Stimulated activated CD8-positive, alpha-beta memory T cell treated with anti-CD3 and anti-CD28 coated beads, Interleukin-12 subunit alpha, Interleukin-12 subunit beta, amount 100 ng/mL, for 24 hours (primary cell): ENCODE measurements at regions not wholly inside any gene's neighbourhood (a gene's known extent, or its start where the extent isn't known, plus 50 kb on each side); places are given as distances from the start of the nearest gene placed in this dataset.

Experiments
- DNase-seq: peaks from one replicate; pipeline ENCODE4 v3.0.0-alpha.2; 2020; ENCODE audit errors: extremely low read depth

DNA sequence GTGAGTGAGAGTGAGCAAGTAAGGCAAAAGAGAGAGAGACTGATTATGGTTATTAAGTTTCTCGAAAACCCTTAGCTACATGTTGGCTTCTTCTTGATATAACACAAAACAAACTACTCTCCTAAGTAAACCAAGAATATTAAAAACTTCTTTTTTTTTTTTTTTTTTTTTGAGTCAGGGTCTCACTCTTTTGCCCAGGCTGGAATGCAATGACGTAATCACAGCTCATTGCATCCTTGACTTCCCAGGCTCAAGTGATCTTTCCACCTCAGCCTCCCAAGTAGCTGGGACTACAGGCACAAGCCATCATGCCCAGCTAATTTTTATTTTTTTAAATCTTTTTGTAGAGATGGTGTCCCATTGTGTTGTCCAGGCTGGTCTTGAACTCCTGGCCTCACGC lies 102.2 kb upstream of the IL6 start:
- DNase-seq: no peak

DNA sequence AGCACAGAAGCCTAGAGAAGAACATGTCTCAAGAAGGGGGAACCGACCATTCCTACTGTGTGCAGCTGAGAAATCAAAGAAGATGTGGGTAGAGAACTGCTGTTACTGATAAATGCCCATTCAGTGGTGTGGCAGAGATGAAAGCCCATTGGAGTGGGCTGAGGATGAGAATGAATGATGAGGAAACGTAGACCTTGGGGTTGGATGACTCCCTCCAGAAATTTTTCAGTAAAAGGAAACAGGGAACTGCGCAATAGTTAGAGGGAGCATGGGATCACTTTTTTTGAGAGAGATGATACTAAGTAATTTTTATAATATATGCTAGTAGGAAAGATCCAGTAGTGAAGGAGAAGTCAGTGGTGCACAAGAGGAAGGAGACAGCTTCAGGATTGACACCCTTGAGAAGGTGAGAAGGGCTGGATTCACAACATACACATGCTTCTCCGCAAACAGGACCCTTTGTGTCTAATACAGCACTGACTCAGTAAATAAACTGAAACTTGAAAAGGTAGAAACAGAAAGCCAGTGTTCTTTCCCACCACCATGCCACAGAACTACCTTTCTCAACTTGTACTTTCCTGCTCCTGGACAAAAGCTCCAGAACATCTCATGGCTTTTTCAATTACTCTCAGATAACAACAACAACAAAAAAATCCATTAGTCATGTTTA lies 104.7 kb upstream of the IL6 start:
- no peak for DNase-seq

DNA sequence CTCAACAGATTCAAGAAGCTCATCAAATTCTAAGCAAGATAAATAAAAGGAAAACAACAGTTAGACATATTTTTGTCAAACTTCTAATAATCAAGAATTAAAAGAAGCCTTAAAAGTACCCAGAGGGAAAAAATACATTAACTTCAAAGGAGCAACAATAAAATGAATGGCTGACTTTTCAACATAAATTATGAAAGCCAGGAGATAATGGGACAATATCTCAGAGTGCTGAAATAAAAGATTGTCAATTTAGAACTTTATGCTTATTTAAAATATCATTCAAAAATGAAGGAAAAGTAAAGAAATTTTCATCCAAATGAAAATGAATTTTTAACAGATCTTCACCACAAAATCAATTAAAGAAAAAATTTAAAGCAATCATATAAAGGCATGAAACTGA lies 108.5 kb upstream of the IL6 start:
- no peak for DNase-seq

DNA sequence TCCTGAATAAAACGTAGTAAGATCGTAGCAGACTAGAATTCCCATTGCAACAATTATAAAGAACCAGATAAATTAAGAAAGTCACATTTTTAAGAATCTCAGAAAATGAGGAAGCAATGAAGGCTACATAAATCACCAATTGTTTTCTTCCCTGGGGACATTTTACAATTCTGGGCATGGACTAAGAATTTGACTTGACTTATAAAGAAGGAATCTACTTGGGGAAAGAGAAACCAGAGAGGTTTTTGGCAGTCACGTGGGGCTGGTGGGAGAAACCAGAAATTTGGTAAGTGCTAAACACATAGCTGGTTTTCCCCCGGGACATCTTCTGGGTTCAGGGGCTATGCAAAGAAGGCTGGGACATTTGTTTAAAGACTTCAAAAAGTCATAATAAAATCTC lies 109.8 kb upstream of the IL6 start:
- DNase-seq: no peak

DNA sequence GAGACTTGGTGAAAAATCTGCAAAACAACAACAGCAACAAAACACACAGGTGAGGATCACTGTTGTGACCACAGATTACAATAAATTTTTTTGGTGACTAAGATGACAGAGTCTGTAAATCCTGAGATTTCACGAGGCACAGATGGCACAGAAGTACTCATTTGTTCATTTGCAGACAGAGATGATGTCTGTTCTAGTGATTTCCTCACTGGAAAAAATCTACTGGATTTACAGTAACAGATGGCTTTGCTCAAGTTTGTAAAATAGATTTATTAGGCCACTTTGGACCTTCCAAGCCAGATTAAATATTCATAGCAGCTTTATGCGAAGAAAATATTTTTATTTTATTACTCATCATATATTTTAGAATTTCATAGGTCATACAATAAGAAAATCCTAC lies 113.5 kb upstream of the IL6 start:
- DNase-seq: no peak

DNA sequence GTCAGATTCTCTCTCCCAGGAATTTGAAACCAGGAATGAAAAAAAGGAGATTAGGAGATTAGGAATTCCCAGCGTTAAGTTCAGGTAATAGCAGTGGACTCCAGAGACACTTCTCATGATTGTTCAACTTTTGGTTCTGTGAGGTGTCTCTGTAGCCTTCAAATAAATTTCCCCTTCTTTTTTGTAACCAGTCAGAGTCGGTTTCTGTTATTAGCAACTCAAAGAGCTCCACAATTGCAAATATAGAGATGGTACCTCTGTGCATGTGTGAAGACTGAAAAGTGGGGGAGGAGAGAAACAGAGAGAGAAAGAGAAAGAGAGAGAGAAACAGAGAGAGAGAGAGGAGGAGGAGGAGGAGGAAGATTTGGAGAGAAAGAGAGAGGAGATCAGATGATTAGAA lies 112.8 kb upstream of the STEAP1B start:
- DNase-seq: no peak

DNA sequence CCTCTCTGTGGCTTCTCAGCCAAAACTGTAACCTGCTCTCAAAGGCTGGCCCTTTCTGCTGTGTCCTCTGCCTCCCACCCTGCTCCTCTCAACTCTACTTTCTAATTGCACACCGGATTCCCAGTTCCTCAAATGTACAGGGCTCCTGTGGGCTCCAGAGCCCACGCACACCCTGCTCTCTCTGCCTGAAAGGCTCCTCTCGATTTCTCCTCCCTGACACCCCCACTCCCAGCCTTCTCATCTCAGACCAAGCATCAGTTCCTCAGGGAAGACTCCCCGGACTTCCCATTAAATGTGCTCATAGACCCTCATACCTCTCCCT lies 111.7 kb upstream of the STEAP1B start:
- DNase-seq: no peak

DNA sequence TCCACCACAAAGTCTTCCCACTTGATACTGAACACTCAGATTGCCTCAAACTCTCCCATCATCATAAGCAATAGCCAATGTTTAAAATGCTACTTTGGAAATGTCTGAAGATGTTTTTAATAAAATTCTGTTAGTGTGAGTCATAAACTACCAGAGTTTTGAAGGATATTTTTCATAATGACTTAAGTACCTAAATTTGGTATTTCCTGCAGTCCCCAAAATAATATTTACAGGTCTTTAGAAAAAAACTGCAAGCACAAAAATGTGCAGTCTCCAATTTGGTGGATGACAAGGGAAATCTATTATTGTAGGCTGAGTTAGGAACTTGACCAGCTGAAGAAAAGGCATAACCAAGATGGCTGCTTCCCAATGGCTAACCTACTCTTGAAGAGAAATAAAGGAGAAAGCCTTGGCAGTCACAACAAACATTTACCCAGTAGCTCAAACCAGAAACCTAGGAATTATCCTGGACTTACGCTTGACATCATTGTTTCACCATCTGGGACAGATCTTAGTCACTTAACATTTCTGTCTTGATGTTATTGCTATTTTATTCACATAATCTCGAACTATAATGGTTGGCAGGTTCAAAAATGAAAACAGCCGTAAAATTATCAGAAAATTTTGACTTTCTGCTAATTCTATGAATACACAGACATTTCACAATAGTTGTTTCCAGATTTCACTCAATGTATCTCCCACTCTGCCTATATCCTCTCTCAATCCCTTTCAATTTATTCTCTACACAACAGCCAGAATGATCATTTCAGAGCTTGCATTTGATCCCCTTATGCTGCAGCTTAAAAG lies 111.2 kb upstream of the STEAP1B start:
- DNase-seq: no peak

DNA sequence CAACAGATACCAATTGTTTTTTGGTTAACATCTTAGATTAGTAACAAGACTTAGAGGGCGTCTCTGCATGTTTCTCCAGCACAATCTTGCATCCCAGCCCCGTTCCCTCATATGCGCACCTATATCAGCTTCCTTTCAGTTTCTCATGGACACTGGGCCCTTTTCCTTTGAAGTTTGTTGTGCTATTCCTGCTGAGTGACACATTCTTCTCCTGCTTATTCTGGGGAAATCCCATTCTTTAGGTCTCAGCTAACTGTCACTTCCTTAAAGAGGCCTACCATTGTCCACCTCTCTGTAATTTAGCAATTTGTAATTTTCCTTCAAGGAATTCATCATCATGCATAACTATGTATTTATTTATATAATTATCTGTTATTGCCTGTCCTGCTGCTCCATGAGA lies 110.3 kb upstream of the STEAP1B start:
- DNase-seq: no peak

DNA sequence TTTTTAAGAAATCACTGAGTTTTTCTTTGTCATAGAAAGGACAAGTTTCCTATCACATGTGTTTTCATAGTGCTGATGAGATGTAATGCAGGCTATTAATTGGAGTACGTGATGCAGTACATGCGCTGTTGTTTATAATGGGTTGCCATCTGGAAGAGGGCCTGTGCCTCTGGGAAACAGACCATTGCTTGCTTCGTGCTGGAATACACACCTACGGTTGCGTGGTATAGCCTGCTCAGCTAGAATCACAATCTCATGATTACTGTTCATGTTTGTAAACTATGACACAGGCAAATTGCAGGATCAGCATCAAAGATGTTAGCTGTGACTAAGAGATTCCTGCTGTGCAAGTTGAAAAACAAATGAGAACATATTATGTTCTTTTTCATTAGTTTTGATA lies 107.2 kb upstream of the STEAP1B start:
- no peak for DNase-seq

DNA sequence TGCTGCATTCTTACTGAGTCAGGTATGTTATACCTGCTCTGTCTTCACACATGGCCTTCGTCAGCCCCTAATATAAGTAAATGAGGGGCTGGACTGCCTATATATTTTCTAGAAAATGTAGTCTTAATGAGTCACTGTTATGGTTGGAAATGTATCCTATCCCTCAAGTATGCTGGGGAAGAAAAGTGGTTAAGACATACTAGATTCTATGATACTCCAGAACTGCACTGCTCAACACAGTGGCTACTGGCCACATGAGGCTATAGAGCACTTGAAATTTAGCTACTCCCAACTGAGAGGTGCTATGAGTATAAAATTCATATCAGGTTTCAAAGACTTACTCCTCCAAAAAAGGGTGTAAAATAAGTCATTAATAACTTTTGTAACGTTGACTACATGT lies 104.3 kb upstream of the STEAP1B start:
- DNase-seq: no peak

DNA sequence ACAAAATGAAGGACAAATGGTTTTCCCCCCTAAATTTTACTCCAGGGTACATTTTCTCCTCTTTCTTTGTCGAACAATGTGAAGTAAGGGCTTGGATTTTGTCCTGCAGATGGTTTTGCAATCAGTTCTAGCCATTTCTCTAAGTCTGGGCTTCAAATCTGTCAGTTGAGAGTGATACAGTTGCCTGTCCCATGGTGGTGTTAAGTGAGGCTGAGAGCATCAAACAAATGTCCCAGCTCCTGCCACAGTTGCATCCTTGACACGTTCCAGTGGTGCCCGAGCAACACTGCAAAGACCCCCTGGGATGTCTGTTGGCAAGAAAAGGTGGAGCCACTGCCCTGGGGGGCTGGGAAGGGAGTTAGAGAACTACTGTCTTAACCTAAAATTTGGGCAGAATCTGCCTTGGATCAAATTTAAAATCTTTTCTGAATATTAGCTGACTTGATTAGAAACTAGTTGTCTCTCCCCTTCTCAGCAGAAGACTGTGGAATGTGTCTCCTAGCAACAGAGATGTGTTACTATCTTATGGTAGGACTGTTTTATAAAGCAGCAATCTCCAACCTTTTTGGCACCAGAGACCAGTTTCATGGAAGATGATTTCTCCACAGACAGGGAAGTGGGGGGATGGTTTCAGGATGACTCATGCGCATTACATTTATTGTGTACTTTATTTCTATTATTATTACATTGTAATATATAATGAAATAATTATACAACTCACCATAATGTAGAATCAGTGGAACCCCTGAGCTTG lies 102.0 kb upstream of the STEAP1B start:
- no peak for DNase-seq

DNA sequence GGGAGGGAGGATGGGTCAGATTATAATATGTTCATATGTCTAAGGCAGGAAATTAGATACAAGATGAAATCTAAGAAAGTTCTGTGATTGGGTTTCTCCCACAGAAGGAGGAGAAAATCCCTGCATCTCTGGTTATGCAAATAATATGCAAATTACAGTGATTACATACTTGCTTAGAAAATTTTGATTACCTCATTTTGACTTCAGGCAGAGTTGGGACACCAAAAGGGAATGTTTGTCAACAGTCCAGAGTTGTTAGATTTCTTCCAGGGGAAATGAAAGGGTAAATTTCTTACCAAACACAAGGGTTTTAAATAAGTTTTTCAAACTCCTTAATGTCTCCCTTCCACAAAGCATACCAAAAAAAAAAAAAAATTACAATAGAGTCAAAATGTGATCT lies 101.4 kb upstream of the STEAP1B start:
- DNase-seq: no peak

DNA sequence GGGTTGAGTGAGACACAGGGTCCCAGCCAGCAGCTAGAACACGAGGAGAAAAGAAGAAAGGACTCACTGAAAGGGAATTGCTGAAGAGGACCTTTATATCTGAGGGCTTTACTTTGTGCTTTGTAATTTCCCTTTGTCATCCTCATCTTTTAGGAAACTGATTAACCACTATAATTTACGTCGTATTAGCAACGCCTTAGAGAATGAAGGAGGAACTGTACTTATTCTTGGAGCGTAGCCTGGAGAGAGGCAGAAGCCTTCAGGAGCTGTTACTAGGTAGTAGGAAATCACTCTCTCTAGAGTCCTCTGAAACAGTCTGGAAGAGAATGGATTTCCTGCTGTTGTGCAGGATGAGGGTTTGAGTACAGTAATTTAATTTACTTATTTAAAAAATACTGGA lies 101.0 kb upstream of the STEAP1B start:
- DNase-seq: no peak

DNA sequence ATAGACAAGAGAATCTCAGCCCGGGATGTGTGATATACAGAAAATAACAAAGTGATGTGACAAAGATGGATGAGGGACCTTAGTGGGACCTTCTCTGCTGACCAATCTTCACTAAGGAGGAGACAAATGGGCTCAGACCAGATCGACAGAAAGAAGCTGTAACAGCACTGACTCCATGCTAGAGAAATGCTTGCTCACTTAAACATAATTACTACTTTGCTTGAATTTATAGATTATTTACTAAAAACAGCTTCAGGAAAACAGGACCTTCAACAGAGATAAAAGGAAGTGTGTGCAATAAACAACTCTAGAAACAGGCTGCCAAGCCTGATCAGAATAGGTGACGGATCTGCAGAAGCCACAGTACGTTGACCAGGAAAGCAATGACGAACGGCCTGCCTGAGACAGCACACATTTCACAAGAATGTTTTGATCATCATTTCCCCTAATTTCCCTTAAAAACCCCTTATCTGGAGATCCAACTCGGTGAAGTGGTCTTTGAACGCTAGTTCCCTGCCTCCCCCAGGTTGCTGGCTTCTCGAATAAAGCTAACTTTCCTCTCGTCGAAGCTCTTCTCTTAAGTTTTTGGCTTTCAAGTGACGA lies 98.4 kb upstream of the STEAP1B start:
- DNase-seq: no peak

DNA sequence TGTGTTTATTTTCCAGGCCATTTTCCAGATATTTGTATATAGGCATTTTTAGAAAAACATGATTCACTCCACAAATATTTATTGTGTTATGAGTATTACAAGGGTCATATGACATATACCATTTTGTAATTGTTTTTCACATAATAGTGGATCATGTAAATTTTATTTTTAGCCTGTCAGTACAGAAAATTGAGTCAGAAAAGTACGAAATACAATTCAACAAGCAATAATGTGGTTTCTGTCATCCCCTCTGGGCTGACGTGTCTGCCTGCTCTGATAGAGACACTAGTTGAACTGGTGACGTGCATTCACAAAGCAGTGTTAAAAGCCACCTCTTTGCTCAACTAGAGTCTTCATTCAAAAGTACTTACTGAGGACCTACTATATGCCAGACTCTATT lies 97.9 kb upstream of the STEAP1B start:
- no peak for DNase-seq

DNA sequence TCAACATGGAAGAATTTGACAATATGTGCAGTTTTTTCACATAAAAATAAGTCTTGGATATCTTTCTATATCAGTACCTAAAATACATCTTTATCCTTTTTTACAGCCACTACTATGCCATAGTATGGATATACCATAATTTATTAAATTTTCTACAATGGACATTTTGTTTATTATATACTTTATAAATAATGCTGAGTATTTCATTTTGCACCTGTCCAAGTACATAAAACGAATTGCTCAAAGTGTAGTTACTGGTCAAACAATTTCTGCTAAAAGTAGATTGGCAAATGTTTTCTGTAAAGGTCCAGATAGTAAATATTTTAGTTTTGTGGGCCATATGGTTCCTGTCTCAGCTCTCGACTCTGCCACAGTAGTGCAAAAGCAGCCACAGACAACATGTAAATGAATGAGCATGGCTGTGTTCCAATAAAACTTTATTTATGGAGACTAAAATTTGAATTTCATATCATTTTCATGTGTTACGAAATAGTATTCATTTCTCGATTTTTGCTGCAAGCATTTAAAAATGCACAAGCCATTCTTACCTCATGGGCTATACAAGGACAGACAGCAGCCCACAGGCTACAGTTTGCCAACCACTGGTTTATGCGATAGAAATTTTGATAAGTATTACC lies 96.9 kb upstream of the STEAP1B start:
- no peak for DNase-seq

DNA sequence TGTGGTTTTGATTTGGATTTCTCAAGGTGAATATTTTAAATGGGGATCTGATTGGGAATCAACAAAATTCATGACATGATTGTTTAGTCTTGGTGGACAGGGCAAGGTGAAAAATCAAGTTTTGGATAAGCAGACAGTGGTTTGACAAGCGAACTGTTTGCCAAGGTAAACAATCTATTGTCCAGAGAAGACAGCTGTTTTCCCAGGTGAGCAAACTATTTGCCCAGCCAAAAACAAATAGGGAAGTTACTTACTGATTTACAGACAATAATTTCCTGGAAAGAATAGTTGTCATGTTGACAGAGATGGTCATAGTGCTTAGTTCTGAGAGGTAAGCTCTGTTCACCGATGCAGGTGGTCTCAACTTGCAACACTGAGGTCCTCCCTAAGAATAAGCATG lies 94.0 kb upstream of the STEAP1B start:
- DNase-seq: no peak

DNA sequence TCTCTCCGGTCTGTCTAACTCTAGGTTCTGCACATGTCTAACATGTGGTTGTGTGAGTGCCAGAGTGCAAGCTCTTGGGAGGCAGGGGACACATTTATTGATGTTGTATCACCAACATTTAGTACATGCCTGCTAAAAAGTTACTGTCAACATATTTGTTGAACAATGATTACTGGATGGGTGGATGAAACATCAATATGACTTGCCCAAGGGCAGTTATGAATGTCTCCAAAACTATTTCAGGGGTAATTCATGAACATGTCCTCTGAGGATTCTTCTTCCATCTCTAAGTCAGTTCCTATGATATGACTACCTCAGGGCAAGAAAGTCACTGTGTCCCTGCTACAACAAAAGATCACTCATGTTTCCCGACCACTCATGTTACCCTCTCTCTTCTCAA lies 91.3 kb upstream of the STEAP1B start:
- DNase-seq: no peak

DNA sequence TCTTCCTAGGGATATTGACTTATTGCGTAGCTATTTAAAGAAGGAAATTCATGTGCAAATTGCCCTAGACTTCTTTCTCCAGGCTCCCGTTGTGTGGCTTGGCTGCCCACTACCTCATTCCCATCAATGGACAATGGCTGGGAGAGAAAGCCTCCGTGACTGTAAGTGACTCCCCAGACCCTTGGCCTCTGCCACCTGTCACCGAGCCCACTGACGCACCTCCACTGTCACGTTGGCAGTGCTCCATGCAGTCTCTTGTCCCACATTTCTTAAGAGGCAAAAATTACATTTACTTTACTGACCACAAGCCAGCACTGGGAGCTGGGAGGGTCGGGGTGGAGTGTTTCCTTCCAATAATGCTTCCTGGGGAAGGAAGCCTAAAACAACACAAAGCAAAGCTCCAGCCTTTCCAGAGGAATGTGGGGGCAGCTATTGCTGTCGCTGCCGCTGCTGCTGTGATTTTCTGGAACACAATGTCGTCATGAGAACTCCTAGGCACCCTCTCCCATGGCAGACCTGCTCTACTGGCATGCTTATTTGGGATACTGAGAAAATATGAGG lies 89.7 kb upstream of the STEAP1B start:
- DNase-seq: no peak

DNA sequence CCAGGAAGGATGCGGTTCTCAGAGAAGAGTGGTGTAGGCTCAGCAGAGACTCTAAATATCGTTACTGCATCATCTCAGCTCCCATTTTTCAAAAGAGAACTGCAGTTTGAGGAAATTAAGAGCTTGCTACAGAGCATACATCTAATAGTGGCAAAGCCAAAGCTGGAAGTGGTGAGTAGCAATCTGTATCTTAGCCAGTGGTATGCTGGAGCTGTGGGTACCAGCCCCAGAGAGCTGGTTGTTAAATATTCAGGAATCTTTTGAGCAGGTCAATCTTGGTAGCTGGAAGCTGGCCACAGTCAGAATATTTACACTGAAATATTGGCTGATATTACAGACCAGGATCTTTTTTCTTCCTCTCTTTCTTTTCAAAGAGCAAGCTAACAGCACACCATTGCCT lies 88.4 kb upstream of the STEAP1B start:
- DNase-seq: no peak

DNA sequence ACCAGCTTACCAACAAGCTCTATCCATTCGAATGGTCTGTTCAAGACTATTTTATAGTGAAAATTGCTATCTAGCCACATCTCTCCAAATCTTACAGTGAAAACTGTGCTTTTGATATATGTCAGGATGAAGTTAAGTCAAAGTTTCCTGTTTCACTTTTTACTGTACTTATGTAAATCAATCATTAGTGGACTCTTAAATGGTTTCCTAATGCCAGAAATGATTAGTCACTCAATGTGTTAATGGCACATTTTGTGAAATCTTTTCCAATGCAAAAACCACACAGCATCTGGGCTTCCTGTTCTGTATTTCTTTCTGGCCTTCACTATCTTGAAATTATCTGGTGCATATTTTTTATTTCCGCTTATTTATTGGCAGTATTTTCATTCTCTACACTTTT lies 87.3 kb upstream of the STEAP1B start:
- DNase-seq: no peak
